Thyroid gland (tissue), 4 donors: ENCODE measurements at regions not wholly inside any gene's neighbourhood (a gene's known extent, or its start where the extent isn't known, plus 50 kb on each side); places are given as distances from the start of the nearest gene placed in this dataset.
A peak's percentile ranks its signal among the peaks of the same experiment; 100 is the strongest.

ENCODE experiments used
- CTCF ChIP-seq, 6 experiments: fragments of 200-600 bp in 3 of 6; fragments of 450-650 bp in 3 of 6; sonication (generic) in 3 of 6; IDR thresholded peaks; one replicate each; pipeline ENCODE4 v1.5.1; 2016 to 2019; ENCODE audit warnings: antibody characterized with exemption in 6 of 6, mild to moderate bottlenecking in 2 of 6, inconsistent platforms in 1 of 6, moderate library complexity in 1 of 6
- POLR2A ChIP-seq, 2 donors: fragments of 450-650 bp; IDR thresholded peaks; one replicate each; pipeline ENCODE4 v1.6.1; 2017; ENCODE audit warnings: antibody characterized with exemption in 2 of 2, mild to moderate bottlenecking in 2 of 2, moderate library complexity in 1 of 2

DNA sequence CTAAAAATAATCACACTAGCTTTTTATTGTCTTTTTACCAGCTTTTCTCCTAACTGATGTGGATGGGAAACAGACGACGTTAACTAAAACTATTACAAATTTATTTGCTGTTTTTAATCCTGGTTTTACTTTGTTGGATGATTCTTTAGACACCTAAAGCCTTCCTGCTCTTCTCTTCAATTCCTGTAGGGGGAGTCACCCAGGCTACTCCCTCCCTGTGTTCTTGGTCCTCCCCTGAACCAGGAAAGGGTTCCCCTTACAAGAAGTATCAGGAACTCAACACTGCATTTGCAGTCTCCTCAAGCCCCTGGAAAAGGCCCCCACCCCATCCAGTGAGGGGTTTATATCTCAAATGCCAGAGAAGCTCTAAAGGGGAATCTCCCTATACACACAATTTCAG, 206.1 kb downstream of the SUCLA2 start:
- TF ChIP-seq CTCF (IDR thresholded peaks at IDR 0.05) (peak in 1 of 6 experiments; percentile 22), POLR2A (IDR thresholded peaks at IDR 0.05) (no peak)
